Adipocyte (in vitro differentiated cells): ENCODE measurements at regions not wholly inside any gene's neighbourhood (a gene's known extent, or its start where the extent isn't known, plus 50 kb on each side); places are given as distances from the start of the nearest gene placed in this dataset.

Experiments used
- DNase-seq: peaks from one replicate; pipeline ENCODE4 v3.0.0-alpha.2; 2015; ENCODE audit warnings: low read depth
- H3K27me3 ChIP-seq: replicated peaks from 2 replicates; pipeline ENCODE4 v1.7.0; 2013; ENCODE audit warnings: mild to moderate bottlenecking, low read length, moderate library complexity; ENCODE audit not compliant: control insufficient read depth, insufficient read depth
- H3K36me3 ChIP-seq: 2 replicates; pipeline ENCODE4 v1.7.0; 2013; ENCODE audit warnings: low read length, mild to moderate bottlenecking, moderate library complexity; ENCODE audit not compliant: control insufficient read depth, insufficient read depth, severe bottlenecking
- H3K4me1 ChIP-seq: 2 replicates; pipeline ENCODE4 v1.7.0; 2013; ENCODE audit warnings: mild to moderate bottlenecking, low read length, moderate library complexity; ENCODE audit not compliant: control insufficient read depth, insufficient read depth
- H3K4me3 ChIP-seq: 2 replicates; pipeline ENCODE4 v1.7.0; 2013; ENCODE audit warnings: mild to moderate bottlenecking, low read length, moderate library complexity
- H3K9ac ChIP-seq: 2 replicates; pipeline ENCODE4 v1.7.0; 2013; ENCODE audit warnings: mild to moderate bottlenecking, low read length, moderate library complexity
- H3K9me3 ChIP-seq: 2 replicates; pipeline ENCODE4 v1.7.0; 2013; ENCODE audit warnings: mild to moderate bottlenecking, low read length, moderate library complexity; ENCODE audit not compliant: control insufficient read depth

DNA sequence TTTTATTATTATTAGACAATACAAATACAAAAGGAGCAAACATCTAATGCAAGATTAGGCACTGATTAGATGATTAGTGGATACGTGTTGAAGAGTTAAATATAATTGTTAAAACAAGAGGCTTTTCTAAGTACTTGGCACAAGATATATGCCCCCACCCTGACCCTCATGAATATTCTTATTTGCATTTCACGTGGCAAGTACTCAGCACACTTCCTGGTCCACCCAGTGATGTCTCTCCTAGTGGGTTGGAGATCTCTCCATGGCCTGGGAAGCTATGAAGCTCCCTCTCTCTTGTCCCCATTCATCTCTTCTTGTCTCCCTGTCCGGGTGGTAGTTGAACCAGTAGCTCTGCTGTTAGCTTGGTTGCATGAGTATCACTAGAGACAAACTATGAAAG is 375.3 kb downstream of the ADRA2A start:
- H3K4me1 ChIP-seq, result peaks cover 3% of the 10 kb centered on the region

GRCh38 chr10:111455776-111456426 is 379.1 kb downstream of the ADRA2A start:
- DNase-seq, result no peak
- H3K4me1 ChIP-seq, result peaks cover 3% of the 10 kb centered on the region
- no peak overlapping the region for H3K9ac ChIP-seq
- peaks cover 32% of the 10 kb centered on the region for H3K27me3 ChIP-seq
- no peaks in the 10 kb centered on the region for H3K36me3 ChIP-seq
- H3K4me3 ChIP-seq, result no peak overlapping the region
- H3K9me3 ChIP-seq, result no peaks in the 10 kb centered on the region

More for the DNA sequence above, 375.3 kb downstream of the ADRA2A start:
- H3K9ac ChIP-seq, result no peak overlapping the region
- no peaks in the 10 kb centered on the region for H3K36me3 ChIP-seq
- no peak for DNase-seq
- H3K27me3 ChIP-seq, result peaks cover 45% of the 10 kb centered on the region
- no peaks in the 10 kb centered on the region for H3K9me3 ChIP-seq
- no peak overlapping the region for H3K4me3 ChIP-seq

- peaks cover 9% of the 10 kb centered on the region for H3K9me3 ChIP-seq
- no peak for DNase-seq
- H3K27me3 ChIP-seq, result peaks cover 17% of the 10 kb centered on the region
- peaks cover 3% of the 10 kb centered on the region for H3K4me1 ChIP-seq
- no peak overlapping the region for H3K9ac ChIP-seq
- H3K4me3 ChIP-seq, result no peak overlapping the region
- no peaks in the 10 kb centered on the region for H3K36me3 ChIP-seq
Observed at GRCh38 chr10:111458256-111458655, 381.4 kb downstream of the ADRA2A start.

GRCh38 chr10:111459967-111460366 is 383.1 kb downstream of the ADRA2A start:
- Histone ChIP-seq H3K9me3 (peaks cover 11% of the 10 kb centered on the region), H3K9ac (no peak overlapping the region), H3K4me3 (no peak overlapping the region), H3K36me3 (no peaks in the 10 kb centered on the region), H3K27me3 (peaks cover 16% of the 10 kb centered on the region), H3K4me1 (peaks cover 3% of the 10 kb centered on the region)
- DNase-seq, result no peak

- H3K27me3 ChIP-seq, result no peaks in the 10 kb centered on the region
- no peaks in the 10 kb centered on the region for H3K36me3 ChIP-seq
- no peak overlapping the region for H3K9ac ChIP-seq
- H3K4me3 ChIP-seq, result no peak overlapping the region
- DNase-seq, result no peak
- H3K9me3 ChIP-seq, result peaks cover 6% of the 10 kb centered on the region
- peaks cover 8% of the 10 kb centered on the region for H3K4me1 ChIP-seq
Observed at GRCh38 chr10:111472445-111472844, 395.6 kb downstream of the ADRA2A start.

DNA sequence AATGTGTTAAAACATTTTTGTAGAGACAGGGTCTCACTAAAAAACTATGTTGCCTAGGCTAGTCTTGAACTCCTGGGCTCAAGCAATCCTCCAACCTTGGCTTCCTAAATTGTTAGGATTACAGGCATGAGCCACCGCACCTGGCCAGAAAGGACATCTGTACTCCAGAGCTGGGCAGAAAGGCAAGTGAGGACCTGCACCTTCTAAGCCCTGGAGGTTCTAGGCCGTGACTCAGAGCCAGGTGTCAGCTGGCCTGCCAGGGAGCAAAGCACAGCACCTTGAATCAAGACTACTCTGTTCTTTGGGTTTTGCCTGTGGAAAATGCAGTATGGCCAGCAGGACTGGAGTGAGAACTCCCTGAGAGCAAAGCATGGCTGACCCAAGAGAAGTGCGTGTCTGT is 396.5 kb downstream of the ADRA2A start:
- H3K4me1 ChIP-seq, result peaks cover 8% of the 10 kb centered on the region
- H3K9ac ChIP-seq, result no peak overlapping the region
- H3K9me3 ChIP-seq, result no peaks in the 10 kb centered on the region
- no peak for DNase-seq
- H3K4me3 ChIP-seq, result no peak overlapping the region
- no peaks in the 10 kb centered on the region for H3K27me3 ChIP-seq
- no peaks in the 10 kb centered on the region for H3K36me3 ChIP-seq

GRCh38 chr10:111474786-111475185 is 398.0 kb downstream of the ADRA2A start:
- no peak for DNase-seq
- H3K4me1 ChIP-seq, result peaks cover 8% of the 10 kb centered on the region
- H3K36me3 ChIP-seq, result no peaks in the 10 kb centered on the region
- no peaks in the 10 kb centered on the region for H3K27me3 ChIP-seq
- H3K9me3 ChIP-seq, result no peaks in the 10 kb centered on the region
- H3K4me3 ChIP-seq, result no peak overlapping the region
- H3K9ac ChIP-seq, result no peak overlapping the region

- Histone ChIP-seq H3K9me3 (no peaks in the 10 kb centered on the region), H3K4me1 (peaks cover 8% of the 10 kb centered on the region), H3K9ac (no peak overlapping the region), H3K36me3 (no peaks in the 10 kb centered on the region), H3K27me3 (no peaks in the 10 kb centered on the region), H3K4me3 (no peak overlapping the region)
- DNase-seq, result no peak
Observed at GRCh38 chr10:111475720-111476119, 398.9 kb downstream of the ADRA2A start.

DNA sequence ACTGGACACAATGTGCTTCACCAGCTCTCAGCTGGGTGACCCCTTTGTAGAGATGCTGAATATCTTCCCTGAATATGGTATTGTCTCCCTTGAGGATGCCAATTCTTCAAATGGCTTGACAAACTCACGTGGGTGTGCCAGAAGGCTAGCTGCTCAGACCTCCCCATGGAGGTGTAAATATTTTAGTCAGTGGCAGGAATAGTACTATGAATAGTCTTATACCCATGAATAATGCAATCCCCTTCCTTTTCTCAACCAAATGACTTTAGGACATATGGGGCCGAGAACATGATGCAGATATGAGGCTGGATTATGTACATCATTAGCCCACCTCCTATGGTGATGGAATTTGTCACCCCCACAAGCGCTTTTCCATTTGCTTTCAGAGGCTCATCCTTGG is 401.8 kb downstream of the ADRA2A start:
- no peaks in the 10 kb centered on the region for H3K36me3 ChIP-seq
- no peak for DNase-seq
- H3K4me3 ChIP-seq, result no peak overlapping the region

GRCh38 chr10:111479966-111480365 is 403.1 kb downstream of the ADRA2A start:
- Histone ChIP-seq H3K27me3 (peaks cover 3% of the 10 kb centered on the region), H3K36me3 (no peaks in the 10 kb centered on the region), H3K9ac (no peak overlapping the region), H3K9me3 (no peaks in the 10 kb centered on the region), H3K4me1 (peaks cover 8% of the 10 kb centered on the region), H3K4me3 (no peak overlapping the region)
- DNase-seq, result no peak

More for the DNA sequence above, 401.8 kb downstream of the ADRA2A start:
- Histone ChIP-seq H3K4me1 (peaks cover 8% of the 10 kb centered on the region), H3K9me3 (no peaks in the 10 kb centered on the region), H3K27me3 (no peaks in the 10 kb centered on the region), H3K9ac (no peak overlapping the region)

DNA sequence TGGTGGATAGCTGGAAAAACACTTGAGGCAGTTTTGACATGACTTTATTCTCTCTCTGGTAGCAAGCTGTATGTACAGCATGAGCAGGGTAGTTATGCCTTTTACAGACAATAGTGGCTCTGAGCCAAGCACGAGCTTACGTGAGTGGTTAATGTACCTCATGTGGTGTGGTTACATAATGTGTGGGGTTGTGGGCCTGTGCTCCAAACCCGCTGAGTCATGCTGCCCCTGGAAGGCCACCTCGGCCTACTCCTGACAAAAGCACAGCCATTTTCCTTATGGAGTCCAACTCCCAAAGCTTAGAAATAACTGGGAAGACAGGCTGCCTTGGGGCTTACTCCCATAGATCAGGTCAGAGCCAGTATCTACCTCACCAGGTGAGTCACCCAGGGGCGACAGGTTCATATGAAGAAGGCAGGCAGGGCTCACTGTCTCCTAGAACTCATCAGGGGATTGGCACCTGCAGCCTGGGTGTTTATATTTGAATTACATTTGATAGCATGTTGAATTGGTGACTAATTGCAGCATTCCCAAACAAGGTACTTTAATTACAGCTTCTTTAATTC is 404.5 kb downstream of the ADRA2A start:
- no peaks in the 10 kb centered on the region for H3K9me3 ChIP-seq
- no peak for DNase-seq
- H3K4me1 ChIP-seq, result no peaks in the 10 kb centered on the region
- H3K27me3 ChIP-seq, result peaks cover 3% of the 10 kb centered on the region
- H3K36me3 ChIP-seq, result no peaks in the 10 kb centered on the region
- H3K9ac ChIP-seq, result no peak overlapping the region
- no peak overlapping the region for H3K4me3 ChIP-seq

DNA sequence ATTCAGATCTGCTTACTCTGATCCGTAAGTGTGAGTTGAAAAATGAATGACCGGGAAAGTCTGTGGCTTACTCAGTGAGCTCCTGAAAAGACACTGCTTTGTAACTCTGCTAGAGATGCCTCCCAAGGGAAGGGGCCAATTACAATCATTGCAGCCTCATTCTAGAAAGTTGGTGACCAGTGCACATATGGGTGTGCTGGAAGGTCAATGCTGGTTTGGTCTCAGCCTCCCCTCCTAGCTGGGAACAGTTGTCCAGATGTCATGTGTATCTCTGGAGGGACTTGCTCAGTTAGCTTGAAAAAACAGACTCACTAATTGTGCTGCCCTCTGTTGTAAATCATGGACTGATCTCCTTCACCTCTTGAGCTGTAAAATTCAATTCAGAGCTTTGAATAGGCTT is 405.0 kb downstream of the ADRA2A start:
- H3K27me3 ChIP-seq, result peaks cover 3% of the 10 kb centered on the region
- no peaks in the 10 kb centered on the region for H3K9me3 ChIP-seq
- H3K4me1 ChIP-seq, result no peaks in the 10 kb centered on the region
- no peaks in the 10 kb centered on the region for H3K36me3 ChIP-seq
- no peak overlapping the region for H3K4me3 ChIP-seq
- DNase-seq, result no peak
- no peak overlapping the region for H3K9ac ChIP-seq
